Neural cell (in vitro differentiated cells): ENCODE measurements at regions not wholly inside any gene's neighbourhood (a gene's known extent, or its start where the extent isn't known, plus 50 kb on each side); places are given as distances from the start of the nearest gene placed in this dataset.

Experiments
- H2AFZ ChIP-seq: fragments of 200-600, 300-800 bp; sonication (generic), shearing (Covaris generic); 2 replicates; pipeline ENCODE4 v1.6.0; 2014; ENCODE audit warnings: low read depth, mild to moderate bottlenecking, antibody characterized with exemption, low read length, moderate library complexity
- H3F3A ChIP-seq: fragments of 200-600 bp; shearing (Covaris generic); 2 replicates; pipeline ENCODE4 v1.6.1; 2016; ENCODE audit warnings: mild to moderate bottlenecking, moderate library complexity, mixed read lengths, antibody characterized with exemption, low read length; ENCODE audit not compliant: insufficient read depth, poor library complexity, severe bottlenecking
- H3K27ac ChIP-seq: fragments of 200-600, 300-800 bp; sonication (generic), shearing (Covaris generic); 2 replicates; pipeline ENCODE4 v1.5.1; 2014; ENCODE audit warnings: mild to moderate bottlenecking, low read length, moderate library complexity
- H3K27me3 ChIP-seq: fragments of 300-800, 200-600 bp; sonication (generic), shearing (Covaris generic); 2 replicates; pipeline ENCODE4 v1.6.0; 2014; ENCODE audit warnings: mild to moderate bottlenecking, low read depth, low read length, moderate library complexity; ENCODE audit not compliant: insufficient read depth
- H3K36me3 ChIP-seq: fragments of 300-800, 200-600 bp; sonication (generic), shearing (Covaris generic); 2 replicates; pipeline ENCODE4 v1.5.1; 2014; ENCODE audit warnings: mild to moderate bottlenecking, antibody characterized with exemption, low read length, moderate library complexity; ENCODE audit not compliant: insufficient read depth
- H3K4me2 ChIP-seq: fragments of 300-800, 200-600 bp; sonication (generic), shearing (Covaris generic); 2 replicates; pipeline ENCODE4 v1.6.0; 2014; ENCODE audit warnings: mild to moderate bottlenecking, low read length
- H3K4me3 ChIP-seq: fragments of 300-800, 200-600 bp; sonication (generic), shearing (Covaris generic); 2 replicates; pipeline ENCODE4 v1.5.1; 2014; ENCODE audit warnings: mild to moderate bottlenecking, low read length, moderate library complexity
- H3K79me2 ChIP-seq: fragments of 200-600 bp; shearing (Covaris generic); replicated peaks from 2 replicates; pipeline ENCODE4 v1.6.0; 2014; ENCODE audit warnings: mild to moderate bottlenecking, low read length, moderate library complexity; ENCODE audit not compliant: insufficient read depth
- H3K9ac ChIP-seq: fragments of 300-800, 200-600 bp; sonication (generic), shearing (Covaris generic); 2 replicates; pipeline ENCODE4 v1.6.1; 2016; ENCODE audit warnings: mild to moderate bottlenecking, low read length, mixed read lengths
- H3K9me2 ChIP-seq: fragments of 200-600 bp; shearing (Covaris generic); 2 replicates; pipeline ENCODE4 v1.6.1; 2016; ENCODE audit warnings: mild to moderate bottlenecking, low read length, mixed read lengths; ENCODE audit not compliant: insufficient read depth
- H3K9me3 ChIP-seq: fragments of 200-600, 300-800 bp; sonication (generic), shearing (Covaris generic); 2 replicates; pipeline ENCODE4 v1.6.1; 2016; ENCODE audit warnings: mild to moderate bottlenecking, mixed run types, low read length, moderate library complexity, mixed read lengths
- H4K20me1 ChIP-seq: fragments of 200-600 bp; shearing (Covaris generic); 2 replicates; pipeline ENCODE4 v1.6.1; 2016; ENCODE audit warnings: mild to moderate bottlenecking, mixed run types; ENCODE audit not compliant: insufficient read depth
- EP300 ChIP-seq: fragments of 450-650 bp; conservative IDR thresholded peaks from 2 replicates; pipeline ENCODE4 v1.6.1; 2014; ENCODE audit warnings: antibody characterized with exemption, mild to moderate bottlenecking, moderate library complexity; ENCODE audit not compliant: poor library complexity, severe bottlenecking
- EZH2 ChIP-seq: fragments of 200-600, 300-800 bp; shearing (Covaris generic), sonication (generic); IDR thresholded peaks from 2 replicates; pipeline ENCODE4 v1.6.1; 2014; ENCODE audit warnings: antibody characterized with exemption, low read length, borderline replicate concordance, mild to moderate bottlenecking; ENCODE audit not compliant: insufficient read depth, poor library complexity, severe bottlenecking
- MXI1 ChIP-seq: fragments of 450-650 bp; conservative IDR thresholded peaks from 2 replicates; pipeline ENCODE4 v1.6.1; 2014; ENCODE audit warnings: antibody characterized with exemption, mild to moderate bottlenecking; ENCODE audit not compliant: poor library complexity, severe bottlenecking
- POLR2AphosphoS5 ChIP-seq: IDR thresholded peaks from 2 replicates; pipeline ENCODE4 v1.6.1; 2012
- RAD21 ChIP-seq: fragments of 450-650 bp; conservative IDR thresholded peaks from 2 replicates; pipeline ENCODE4 v1.6.1; 2014; ENCODE audit warnings: antibody characterized with exemption, mild to moderate bottlenecking, moderate library complexity
- SMC3 ChIP-seq: fragments of 450-650 bp; conservative IDR thresholded peaks from 2 replicates; pipeline ENCODE4 v1.6.1; 2014; ENCODE audit warnings: antibody characterized with exemption, mild to moderate bottlenecking, moderate library complexity; ENCODE audit not compliant: poor library complexity
- TAF1 ChIP-seq: IDR thresholded peaks from 2 replicates; pipeline ENCODE4 v1.6.1; 2012; ENCODE audit warnings: low read depth
- TF ChIP-seq, protein P1 (sequence below): fragments of 450-650 bp; IDR thresholded peaks from 2 replicates; pipeline ENCODE4 v1.5.1; 2014; ENCODE audit warnings: antibody characterized with exemption, mild to moderate bottlenecking, moderate library complexity; ENCODE audit not compliant: poor library complexity, severe bottlenecking
- TF ChIP-seq, protein P2 (sequence below): IDR thresholded peaks from 2 replicates; pipeline ENCODE4 v1.6.1; 2012; ENCODE audit warnings: borderline replicate concordance

- no peaks in the 10 kb centered on the region for H4K20me1 ChIP-seq
- no peaks in the 10 kb centered on the region for H3K9me3 ChIP-seq
- H2AFZ ChIP-seq = no peak overlapping the region
- no peak overlapping the region for H3K9ac ChIP-seq
- H3K27me3 ChIP-seq = no peaks in the 10 kb centered on the region
- H3K9me2 ChIP-seq = no peaks in the 10 kb centered on the region
- no peaks in the 10 kb centered on the region for H3K36me3 ChIP-seq
- no peak overlapping the region for H3K4me2 ChIP-seq
- no peak overlapping the region for H3K4me3 ChIP-seq
- H3F3A ChIP-seq = no peaks in the 10 kb centered on the region
- TF ChIP-seq EZH2 (no peak), TAF1 (no peak), MXI1 (no peak)
- H3K27ac ChIP-seq = no peak overlapping the region
- no peaks in the 10 kb centered on the region for H3K79me2 ChIP-seq
Measured at GRCh38 chr4:35063031-35063570, 1181.2 kb downstream of the ARAP2 start.

DNA sequence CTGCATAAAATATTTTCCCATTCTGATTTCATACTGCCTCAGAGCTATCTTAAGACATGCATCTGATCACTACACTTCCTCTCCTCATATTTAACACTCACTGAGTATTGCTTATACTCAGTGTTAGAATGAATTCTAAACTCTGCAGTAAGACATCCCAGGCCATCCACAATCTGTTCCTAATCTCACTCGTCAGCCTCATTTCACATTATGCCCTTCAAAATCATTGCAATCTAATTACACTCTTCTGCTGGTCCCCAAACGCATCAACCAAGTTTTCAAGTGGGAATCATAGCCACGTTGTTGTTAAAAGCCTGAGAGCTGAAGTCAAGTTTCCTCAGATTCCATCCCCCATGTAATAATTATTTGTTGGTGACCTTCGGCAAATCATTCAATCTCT lies 1177.9 kb downstream of the ARAP2 start:
- Histone ChIP-seq H3K27ac (no peak overlapping the region), H3K9ac (no peak overlapping the region), H2AFZ (no peak overlapping the region), H3K27me3 (no peaks in the 10 kb centered on the region), H3K36me3 (no peaks in the 10 kb centered on the region), H4K20me1 (no peaks in the 10 kb centered on the region), H3K9me3 (no peaks in the 10 kb centered on the region), H3K9me2 (no peaks in the 10 kb centered on the region), H3F3A (no peaks in the 10 kb centered on the region), H3K4me2 (no peak overlapping the region), H3K4me3 (no peak overlapping the region), H3K79me2 (no peaks in the 10 kb centered on the region)
- TF ChIP-seq EP300 (no peak), POLR2AphosphoS5 (no peak), TAF1 (no peak), MXI1 (no peak), RAD21 (no peak), SMC3 (no peak), EZH2 (no peak)
- TF ChIP-seq, protein P1, sequence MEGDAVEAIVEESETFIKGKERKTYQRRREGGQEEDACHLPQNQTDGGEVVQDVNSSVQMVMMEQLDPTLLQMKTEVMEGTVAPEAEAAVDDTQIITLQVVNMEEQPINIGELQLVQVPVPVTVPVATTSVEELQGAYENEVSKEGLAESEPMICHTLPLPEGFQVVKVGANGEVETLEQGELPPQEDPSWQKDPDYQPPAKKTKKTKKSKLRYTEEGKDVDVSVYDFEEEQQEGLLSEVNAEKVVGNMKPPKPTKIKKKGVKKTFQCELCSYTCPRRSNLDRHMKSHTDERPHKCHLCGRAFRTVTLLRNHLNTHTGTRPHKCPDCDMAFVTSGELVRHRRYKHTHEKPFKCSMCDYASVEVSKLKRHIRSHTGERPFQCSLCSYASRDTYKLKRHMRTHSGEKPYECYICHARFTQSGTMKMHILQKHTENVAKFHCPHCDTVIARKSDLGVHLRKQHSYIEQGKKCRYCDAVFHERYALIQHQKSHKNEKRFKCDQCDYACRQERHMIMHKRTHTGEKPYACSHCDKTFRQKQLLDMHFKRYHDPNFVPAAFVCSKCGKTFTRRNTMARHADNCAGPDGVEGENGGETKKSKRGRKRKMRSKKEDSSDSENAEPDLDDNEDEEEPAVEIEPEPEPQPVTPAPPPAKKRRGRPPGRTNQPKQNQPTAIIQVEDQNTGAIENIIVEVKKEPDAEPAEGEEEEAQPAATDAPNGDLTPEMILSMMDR = no peak
- TF ChIP-seq, protein P2, sequence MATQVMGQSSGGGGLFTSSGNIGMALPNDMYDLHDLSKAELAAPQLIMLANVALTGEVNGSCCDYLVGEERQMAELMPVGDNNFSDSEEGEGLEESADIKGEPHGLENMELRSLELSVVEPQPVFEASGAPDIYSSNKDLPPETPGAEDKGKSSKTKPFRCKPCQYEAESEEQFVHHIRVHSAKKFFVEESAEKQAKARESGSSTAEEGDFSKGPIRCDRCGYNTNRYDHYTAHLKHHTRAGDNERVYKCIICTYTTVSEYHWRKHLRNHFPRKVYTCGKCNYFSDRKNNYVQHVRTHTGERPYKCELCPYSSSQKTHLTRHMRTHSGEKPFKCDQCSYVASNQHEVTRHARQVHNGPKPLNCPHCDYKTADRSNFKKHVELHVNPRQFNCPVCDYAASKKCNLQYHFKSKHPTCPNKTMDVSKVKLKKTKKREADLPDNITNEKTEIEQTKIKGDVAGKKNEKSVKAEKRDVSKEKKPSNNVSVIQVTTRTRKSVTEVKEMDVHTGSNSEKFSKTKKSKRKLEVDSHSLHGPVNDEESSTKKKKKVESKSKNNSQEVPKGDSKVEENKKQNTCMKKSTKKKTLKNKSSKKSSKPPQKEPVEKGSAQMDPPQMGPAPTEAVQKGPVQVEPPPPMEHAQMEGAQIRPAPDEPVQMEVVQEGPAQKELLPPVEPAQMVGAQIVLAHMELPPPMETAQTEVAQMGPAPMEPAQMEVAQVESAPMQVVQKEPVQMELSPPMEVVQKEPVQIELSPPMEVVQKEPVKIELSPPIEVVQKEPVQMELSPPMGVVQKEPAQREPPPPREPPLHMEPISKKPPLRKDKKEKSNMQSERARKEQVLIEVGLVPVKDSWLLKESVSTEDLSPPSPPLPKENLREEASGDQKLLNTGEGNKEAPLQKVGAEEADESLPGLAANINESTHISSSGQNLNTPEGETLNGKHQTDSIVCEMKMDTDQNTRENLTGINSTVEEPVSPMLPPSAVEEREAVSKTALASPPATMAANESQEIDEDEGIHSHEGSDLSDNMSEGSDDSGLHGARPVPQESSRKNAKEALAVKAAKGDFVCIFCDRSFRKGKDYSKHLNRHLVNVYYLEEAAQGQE = no peak
